T-helper 17 cell (primary cell): ENCODE measurements at regions not wholly inside any gene's neighbourhood (a gene's known extent, or its start where the extent isn't known, plus 50 kb on each side); places are given as distances from the start of the nearest gene placed in this dataset.
"Not testable (repeated sequence)": the region's sequence is repeated elsewhere in the genome, so short reads cannot be mapped to it uniquely, and the experiment has no call there.

ENCODE experiments used
- ATAC-seq: fragments of 150-1000 bp; cut with Tn5 transposase; 2 replicates; pipeline ENCODE4 v1.10.0; 2021; ENCODE audit warnings: mild to moderate bottlenecking, moderate library complexity
- DNase-seq, 3 donors: peaks; one replicate each; pipeline versions ENCODE4 v3.0.0 to v3.0.0-alpha.2; 2020 to 2021
- H3K9me3 ChIP-seq: one replicate; pipeline ENCODE4 v1.7.0; 2013; ENCODE audit warnings: low read length, mild to moderate bottlenecking; ENCODE audit not compliant: control insufficient read depth, poor library complexity, severe bottlenecking
- H3K27ac Mint-ChIP-seq: one replicate; pipeline ENCODE4 v1.8.0; 2022; ENCODE audit warnings: mild to moderate bottlenecking, moderate library complexity, mixed read lengths
- H3K27me3 Mint-ChIP-seq: one replicate; pipeline ENCODE4 v1.8.0; 2022; ENCODE audit warnings: mixed read lengths
- H3K36me3 Mint-ChIP-seq: one replicate; pipeline ENCODE4 v1.8.0; 2022; ENCODE audit warnings: low read depth, mixed read lengths
- H3K4me1 Mint-ChIP-seq: one replicate; pipeline ENCODE4 v1.8.0; 2022; ENCODE audit warnings: mild to moderate bottlenecking, mixed read lengths
- H3K4me3 Mint-ChIP-seq: one replicate; pipeline ENCODE4 v1.8.0; 2022; ENCODE audit warnings: mild to moderate bottlenecking, moderate library complexity, mixed read lengths

DNA sequence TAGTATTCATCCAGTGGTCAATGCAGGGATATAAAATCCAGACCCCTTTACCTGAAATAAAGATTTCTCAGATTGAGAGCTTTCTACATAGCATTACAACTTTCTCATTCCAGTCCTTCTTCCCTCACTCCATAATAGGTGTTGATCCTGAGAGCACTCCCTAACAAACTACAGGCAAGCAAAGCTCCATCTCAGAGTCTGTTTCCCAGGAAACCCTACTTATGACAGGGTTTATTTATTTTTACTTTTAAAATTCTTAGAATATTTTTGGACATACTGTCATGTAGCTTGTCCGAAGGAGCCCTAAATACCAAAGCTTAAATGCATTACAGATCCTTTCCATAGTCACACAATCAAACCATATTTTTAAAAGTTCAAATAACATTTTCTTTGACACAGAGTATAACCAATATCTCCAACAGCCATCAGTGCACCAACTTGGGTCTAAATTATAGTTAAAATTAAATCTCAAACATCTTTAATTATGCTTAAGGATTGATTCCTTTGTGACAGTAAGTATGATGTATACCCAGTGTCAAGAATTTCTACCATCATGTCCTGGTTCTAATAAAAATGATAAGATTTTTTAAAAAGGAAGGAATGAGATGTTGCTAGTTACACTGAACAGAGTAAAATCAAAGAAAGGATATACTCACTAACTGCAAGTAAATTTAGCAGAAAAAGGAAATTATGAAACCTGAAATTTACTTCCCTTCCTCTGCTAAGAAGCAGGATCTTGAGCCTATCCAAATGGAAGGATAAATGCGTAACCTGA lies 580.4 kb upstream of the ADGRL3 start:
- Mint-ChIP-seq H3K27me3 (no peaks in the 10 kb centered on the region), H3K27ac (no peak overlapping the region), H3K4me1 (no peaks in the 10 kb centered on the region), H3K36me3 (no peaks in the 10 kb centered on the region), H3K4me3 (no peak overlapping the region)
- ATAC-seq, result no peak
- no peak for DNase-seq
- no peaks in the 10 kb centered on the region for H3K9me3 ChIP-seq

DNA sequence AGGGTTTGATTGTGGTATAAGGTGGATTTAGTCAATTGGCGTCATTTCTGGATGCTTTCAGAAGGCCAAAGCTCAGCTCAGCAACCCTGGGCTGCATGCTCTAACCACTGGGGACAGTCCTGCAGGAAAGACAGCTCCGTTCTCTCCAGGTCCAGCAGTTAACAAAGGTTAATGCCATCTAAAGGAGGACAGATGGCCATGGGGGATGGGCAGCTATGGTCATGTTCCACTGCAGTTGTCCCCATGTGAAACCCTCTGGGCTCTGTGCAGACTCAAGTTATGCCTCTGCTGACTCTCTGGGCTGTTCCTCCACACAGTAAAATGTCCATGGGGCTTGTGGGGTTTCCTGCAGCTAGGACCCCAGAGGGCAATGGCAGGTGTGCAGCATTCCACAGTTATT lies 562.1 kb upstream of the ADGRL3 start:
- ATAC-seq (no peak), DNase-seq (no peak)
- H3K9me3 ChIP-seq, result peaks cover 5% of the 10 kb centered on the region
- no peak overlapping the region for H3K27ac Mint-ChIP-seq
- no peak overlapping the region for H3K4me3 Mint-ChIP-seq
- H3K36me3 Mint-ChIP-seq, result no peaks in the 10 kb centered on the region
- H3K27me3 Mint-ChIP-seq, result no peaks in the 10 kb centered on the region
- H3K4me1 Mint-ChIP-seq, result no peaks in the 10 kb centered on the region

DNA sequence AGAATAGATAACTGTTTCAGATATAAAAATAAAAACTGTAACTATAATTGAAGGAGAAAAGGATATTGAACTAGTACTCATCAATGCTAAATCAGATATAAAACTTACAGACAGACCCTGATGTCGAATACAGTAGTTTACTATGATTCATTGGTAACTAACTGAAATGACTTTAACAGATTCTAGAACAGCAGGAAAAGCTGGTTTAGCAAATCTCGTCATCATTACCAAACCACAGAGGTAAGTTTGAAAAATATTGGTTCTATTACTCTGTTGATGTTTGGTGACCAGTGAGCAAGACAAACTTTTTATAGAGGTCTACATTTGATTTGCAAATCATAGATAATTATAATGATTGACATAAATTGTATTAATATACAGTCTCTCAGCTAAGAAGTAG lies 551.4 kb upstream of the ADGRL3 start:
- DNase-seq (no peak), ATAC-seq (no peak)
- no peaks in the 10 kb centered on the region for H3K27me3 Mint-ChIP-seq
- H3K36me3 Mint-ChIP-seq, result no peaks in the 10 kb centered on the region
- no peaks in the 10 kb centered on the region for H3K4me1 Mint-ChIP-seq
- no peak overlapping the region for H3K4me3 Mint-ChIP-seq
- H3K27ac Mint-ChIP-seq, result no peak overlapping the region
- no peaks in the 10 kb centered on the region for H3K9me3 ChIP-seq

DNA sequence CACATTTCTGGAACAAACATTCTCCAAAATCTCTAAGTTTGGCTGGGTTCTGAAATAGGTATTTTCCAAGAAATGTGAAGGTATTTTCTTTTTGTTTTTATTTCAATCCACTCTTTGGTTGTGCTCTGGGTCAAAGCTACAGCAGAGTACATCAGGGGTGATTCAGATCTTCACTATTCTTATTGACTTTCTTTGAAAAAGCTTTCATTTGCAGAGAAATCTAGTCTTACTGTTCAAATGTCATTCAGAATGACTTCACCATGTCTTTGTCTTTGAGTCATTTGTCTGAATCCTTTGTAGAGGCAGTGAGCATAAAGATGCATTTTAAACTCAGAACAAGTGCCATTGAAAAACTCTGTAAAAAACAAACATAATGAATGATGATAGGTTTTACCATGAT lies 547.2 kb upstream of the ADGRL3 start:
- Mint-ChIP-seq H3K36me3 (no peaks in the 10 kb centered on the region), H3K27ac (no peak overlapping the region), H3K4me1 (no peaks in the 10 kb centered on the region), H3K4me3 (no peak overlapping the region), H3K27me3 (no peaks in the 10 kb centered on the region)
- DNase-seq (no peak), ATAC-seq (no peak)
- H3K9me3 ChIP-seq, result no peaks in the 10 kb centered on the region

DNA sequence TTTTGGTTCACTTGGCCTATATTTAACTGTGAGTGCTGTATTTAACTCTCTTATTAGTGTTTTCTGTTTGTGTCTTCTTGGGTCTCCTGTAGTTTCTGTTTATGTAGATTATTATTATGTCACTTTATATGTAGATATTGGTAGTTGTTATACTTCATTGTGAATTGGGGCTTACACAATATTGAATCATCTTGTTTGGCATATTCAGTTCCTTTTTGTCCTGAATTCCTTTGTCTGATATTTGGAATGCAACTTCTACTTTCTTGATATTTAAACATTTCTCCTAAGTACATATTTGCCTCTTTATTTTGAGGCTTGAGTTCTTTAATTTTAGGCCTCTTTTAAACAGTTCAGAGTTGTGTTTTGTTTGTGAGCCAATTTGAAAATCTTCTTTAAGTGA lies 544.8 kb upstream of the ADGRL3 start:
- Mint-ChIP-seq H3K27me3 (no peaks in the 10 kb centered on the region), H3K4me1 (no peaks in the 10 kb centered on the region), H3K36me3 (no peaks in the 10 kb centered on the region), H3K4me3 (no peak overlapping the region), H3K27ac (no peak overlapping the region)
- ATAC-seq, result no peak
- H3K9me3 ChIP-seq, result no peaks in the 10 kb centered on the region
- no peak for DNase-seq

DNA sequence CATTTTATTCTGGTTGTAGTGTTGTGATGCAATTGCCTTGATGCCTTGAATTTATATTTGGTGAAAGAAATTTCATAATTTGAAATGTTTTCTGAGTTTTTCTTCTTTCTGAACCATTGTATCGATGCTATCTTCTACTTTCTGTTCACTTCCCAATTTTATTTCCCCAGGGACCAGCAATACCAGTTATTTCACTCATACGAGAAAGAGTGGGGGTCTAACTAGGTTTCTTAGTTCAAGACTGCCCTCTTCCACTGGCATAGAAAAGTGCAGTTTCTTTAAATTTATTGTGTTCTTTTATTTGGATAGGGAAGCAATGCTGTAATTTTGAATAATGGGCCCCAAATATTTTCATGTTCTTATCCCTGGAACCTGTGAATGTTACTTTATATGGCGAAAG lies 544.0 kb upstream of the ADGRL3 start:
- ATAC-seq, result no peak
- H3K27me3 Mint-ChIP-seq, result no peaks in the 10 kb centered on the region

DNA sequence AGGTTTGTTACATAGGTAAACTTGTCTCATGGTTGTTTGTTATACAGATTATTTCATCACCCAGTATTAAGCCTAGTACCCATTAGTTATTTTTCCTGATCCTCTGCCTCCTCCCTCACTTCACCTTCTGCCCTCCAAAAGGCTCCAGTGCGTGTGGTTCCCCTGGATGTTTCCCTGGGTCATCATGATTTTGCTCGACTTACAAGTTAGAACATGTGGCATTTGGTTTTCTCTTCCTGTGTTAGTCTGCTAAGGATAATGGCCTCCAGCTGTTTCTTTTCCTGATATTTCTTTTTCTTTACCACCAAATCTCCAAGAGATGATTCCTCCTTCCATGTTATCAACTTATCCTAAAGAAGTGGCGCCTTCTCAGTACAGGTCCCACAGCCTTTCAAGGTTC lies 543.1 kb upstream of the ADGRL3 start:
- ATAC-seq (no peak), DNase-seq (no peak)
- Mint-ChIP-seq H3K4me1 (no peaks in the 10 kb centered on the region), H3K27ac (no peak overlapping the region), H3K4me3 (no peak overlapping the region), H3K27me3 (no peaks in the 10 kb centered on the region), H3K36me3 (no peaks in the 10 kb centered on the region)
- no peaks in the 10 kb centered on the region for H3K9me3 ChIP-seq

More for the DNA sequence above, 544.0 kb upstream of the ADGRL3 start:
- H3K36me3 Mint-ChIP-seq, result no peaks in the 10 kb centered on the region
- H3K4me3 Mint-ChIP-seq, result no peak overlapping the region
- no peaks in the 10 kb centered on the region for H3K9me3 ChIP-seq
- no peak overlapping the region for H3K27ac Mint-ChIP-seq
- no peak for DNase-seq
- H3K4me1 Mint-ChIP-seq, result no peaks in the 10 kb centered on the region

DNA sequence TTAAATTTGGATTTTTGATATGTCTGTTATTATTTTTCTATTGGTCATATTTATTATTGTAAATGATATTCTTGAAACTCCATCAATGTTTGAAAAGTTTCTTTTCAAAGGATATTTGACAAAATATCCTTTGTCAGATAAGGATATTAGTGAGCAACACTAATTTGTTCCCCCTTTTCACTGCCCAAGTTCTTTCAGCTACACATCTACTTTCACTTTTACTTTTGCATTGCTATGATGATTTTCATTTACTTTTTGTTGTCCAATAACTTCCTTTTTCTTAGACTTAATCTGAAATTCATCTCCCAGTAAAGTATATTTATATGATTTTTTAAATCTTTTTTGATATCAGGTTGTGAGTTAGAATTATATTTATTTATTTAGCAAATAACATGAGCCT lies 542.3 kb upstream of the ADGRL3 start:
- H3K9me3 ChIP-seq, result no peaks in the 10 kb centered on the region
- no peak for ATAC-seq
- H3K4me3 Mint-ChIP-seq, result no peak overlapping the region
- H3K27me3 Mint-ChIP-seq, result no peaks in the 10 kb centered on the region
- H3K36me3 Mint-ChIP-seq, result no peaks in the 10 kb centered on the region
- H3K4me1 Mint-ChIP-seq, result no peaks in the 10 kb centered on the region
- no peak for DNase-seq
- no peak overlapping the region for H3K27ac Mint-ChIP-seq

DNA sequence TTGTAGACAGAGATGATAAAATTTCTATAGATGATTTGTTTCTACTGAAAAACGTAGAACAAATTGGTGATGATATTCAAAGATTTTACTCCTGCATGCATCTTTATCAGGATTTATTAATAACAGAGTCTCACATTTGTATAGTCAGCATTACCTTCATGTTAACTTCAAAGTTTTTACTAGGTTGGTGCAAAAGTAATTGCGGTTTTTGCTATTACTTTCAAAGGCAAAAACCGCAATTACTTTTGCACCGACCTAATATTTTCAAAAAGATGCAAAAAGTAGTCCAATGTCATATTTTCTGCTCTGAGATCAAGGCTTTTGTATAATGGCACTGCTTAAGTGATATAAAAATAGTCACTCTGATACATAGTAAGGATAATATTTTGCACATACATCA lies 536.4 kb upstream of the ADGRL3 start:
- H3K27me3 Mint-ChIP-seq, result no peaks in the 10 kb centered on the region
- ATAC-seq (no peak), DNase-seq (no peak)
- H3K27ac Mint-ChIP-seq, result no peak overlapping the region
- H3K4me1 Mint-ChIP-seq, result no peaks in the 10 kb centered on the region
- H3K36me3 Mint-ChIP-seq, result no peaks in the 10 kb centered on the region
- H3K9me3 ChIP-seq, result no peaks in the 10 kb centered on the region
- H3K4me3 Mint-ChIP-seq, result no peak overlapping the region

DNA sequence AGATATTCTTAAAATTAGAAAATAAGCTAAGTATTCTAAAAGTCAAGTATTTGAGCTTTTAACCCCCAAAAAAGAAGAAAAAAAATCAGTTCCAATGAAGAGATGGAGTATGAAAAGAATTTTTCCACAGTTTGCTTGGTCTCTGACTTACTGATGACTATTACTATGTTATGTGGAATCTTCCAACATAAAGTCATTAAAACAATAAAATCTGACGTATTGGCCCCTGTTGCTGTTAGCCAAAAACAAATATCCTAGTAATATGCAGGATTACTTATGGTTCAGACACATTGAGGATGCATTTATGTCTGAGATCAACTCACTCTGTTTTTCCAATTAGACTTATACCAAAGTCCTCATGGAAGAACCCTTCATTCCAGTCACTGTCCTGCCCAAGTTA lies 517.2 kb upstream of the ADGRL3 start:
- DNase-seq (no peak), ATAC-seq (no peak)
- Mint-ChIP-seq H3K4me3 (no peak overlapping the region), H3K27ac (no peak overlapping the region), H3K27me3 (no peaks in the 10 kb centered on the region), H3K4me1 (no peaks in the 10 kb centered on the region), H3K36me3 (no peaks in the 10 kb centered on the region)
- H3K9me3 ChIP-seq, result no peaks in the 10 kb centered on the region

DNA sequence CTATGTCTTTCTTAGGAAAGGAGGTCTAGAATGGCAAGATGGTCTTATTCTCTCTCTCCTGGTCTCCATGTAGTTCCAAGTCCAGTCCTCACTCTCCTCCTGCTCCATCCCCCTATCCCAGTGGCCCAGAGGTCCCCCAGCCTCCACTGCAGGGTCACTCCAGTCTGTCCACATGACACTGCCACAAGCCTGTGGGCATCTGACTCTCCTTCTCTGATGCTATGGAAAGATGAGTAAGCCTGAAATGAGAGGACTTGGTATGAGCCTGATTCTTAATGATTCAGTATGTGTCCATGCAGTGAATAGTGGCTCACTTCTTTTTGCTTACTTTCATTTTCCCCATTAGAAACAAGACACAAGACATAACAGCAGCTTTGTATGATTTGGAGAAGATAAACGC lies 516.8 kb upstream of the ADGRL3 start:
- no peaks in the 10 kb centered on the region for H3K9me3 ChIP-seq
- Mint-ChIP-seq H3K27me3 (no peaks in the 10 kb centered on the region), H3K4me3 (no peak overlapping the region), H3K27ac (no peak overlapping the region), H3K36me3 (no peaks in the 10 kb centered on the region), H3K4me1 (no peaks in the 10 kb centered on the region)
- ATAC-seq, result no peak
- DNase-seq, result no peak

DNA sequence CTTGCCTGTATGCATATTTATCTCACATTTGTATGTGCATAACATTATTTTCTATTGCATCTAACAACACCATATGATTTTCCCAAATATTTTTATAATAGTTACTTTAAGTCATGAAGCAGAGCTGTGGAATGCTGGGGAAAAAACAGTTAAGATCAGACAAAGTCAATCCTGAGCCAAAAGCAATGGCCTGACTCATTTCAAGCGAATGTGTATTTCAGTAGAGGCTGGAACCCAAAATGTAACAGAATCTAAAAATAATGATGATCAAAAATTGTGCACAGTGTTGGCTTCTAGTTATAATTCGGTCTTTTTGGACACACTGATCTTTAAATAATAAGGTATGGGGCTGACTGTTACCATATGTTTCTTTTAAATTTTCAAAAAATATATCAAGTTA lies 516.2 kb upstream of the ADGRL3 start:
- H3K4me1 Mint-ChIP-seq, result no peaks in the 10 kb centered on the region
- H3K27me3 Mint-ChIP-seq, result no peaks in the 10 kb centered on the region
- H3K4me3 Mint-ChIP-seq, result no peak overlapping the region
- H3K27ac Mint-ChIP-seq, result no peak overlapping the region
- no peaks in the 10 kb centered on the region for H3K9me3 ChIP-seq
- H3K36me3 Mint-ChIP-seq, result no peaks in the 10 kb centered on the region
- ATAC-seq (no peak), DNase-seq (no peak)

DNA sequence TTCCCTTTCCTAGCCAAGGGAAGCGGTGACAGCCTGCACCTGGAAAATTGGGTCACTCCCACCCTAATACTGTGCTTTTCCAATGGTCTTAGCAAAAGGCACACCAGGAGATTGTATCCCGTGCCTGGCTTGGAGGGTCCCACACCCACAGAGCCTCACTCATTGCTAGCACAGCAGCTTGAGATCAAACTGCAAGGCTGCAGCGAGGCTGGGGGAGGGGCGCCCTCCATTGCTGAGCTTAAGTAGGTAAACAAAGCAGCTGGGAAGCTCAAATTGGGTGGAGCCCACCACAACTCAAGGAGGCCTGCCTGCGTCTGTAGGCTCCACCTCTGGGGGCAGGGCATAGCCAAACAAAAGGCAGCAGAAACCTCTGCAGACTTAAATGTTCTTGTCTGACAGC lies 504.1 kb upstream of the ADGRL3 start:
- not testable (repeated sequence) for H3K9me3 ChIP-seq, ATAC-seq, H3K4me1 Mint-ChIP-seq, DNase-seq, H3K36me3 Mint-ChIP-seq, H3K27me3 Mint-ChIP-seq, H3K27ac Mint-ChIP-seq, H3K4me3 Mint-ChIP-seq

DNA sequence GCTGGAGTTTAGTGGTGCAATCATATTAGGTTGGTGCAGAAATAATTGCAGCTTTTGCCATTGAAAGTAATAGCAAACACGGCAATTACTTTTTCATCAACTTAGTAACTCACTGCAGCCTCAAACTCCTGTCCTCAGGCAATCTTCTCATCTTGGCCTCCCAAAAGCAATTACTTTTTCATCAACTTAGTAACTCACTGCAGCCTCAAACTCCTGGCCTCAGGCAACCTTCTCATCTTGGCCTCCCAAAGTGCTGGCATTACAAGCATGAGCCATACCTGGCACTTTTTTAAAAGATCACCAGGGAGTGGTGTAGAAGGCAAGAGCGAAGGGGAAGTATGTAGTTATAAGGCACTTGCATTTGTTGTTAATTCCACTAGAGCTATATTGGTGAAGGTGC lies 491.1 kb upstream of the ADGRL3 start:
- Mint-ChIP-seq H3K4me3 (no peak overlapping the region), H3K27ac (no peak overlapping the region), H3K4me1 (no peaks in the 10 kb centered on the region), H3K27me3 (no peaks in the 10 kb centered on the region), H3K36me3 (no peaks in the 10 kb centered on the region)
- DNase-seq, result no peak
- H3K9me3 ChIP-seq, result no peaks in the 10 kb centered on the region
- no peak for ATAC-seq
